Heart left ventricle (tissue), 16 donors: ENCODE measurements at regions not wholly inside any gene's neighbourhood (a gene's known extent, or its start where the extent isn't known, plus 50 kb on each side); places are given as distances from the start of the nearest gene placed in this dataset.

Source experiments
- ATAC-seq, 4 donors: fragments of 200-7000 bp; cut with Tn5 transposase; one replicate each; pipeline ENCODE4 v1.9.1; 2020 to 2022; ENCODE audit warnings: moderate library complexity in 4 of 4, mild to moderate bottlenecking in 3 of 4, moderate number of reproducible peaks in 1 of 4
- DNase-seq, 5 donors: peaks; one replicate each; pipeline ENCODE4 v3.0.0-alpha.2; 2020
- H3K27ac ChIP-seq, 12 donors: fragments of 200-600 bp; sonication (generic) in 4 of 12; one replicate each; pipeline versions ENCODE4 v1.5.0 to v1.8.0; 2016 to 2022; ENCODE audit warnings: mild to moderate bottlenecking in 2 of 12
- H3K27me3 ChIP-seq, 9 donors: fragments of 200-600 bp; sonication (generic) in 2 of 9; one replicate each; pipeline versions ENCODE4 v1.5.1 to v1.8.0; 2016 to 2022; ENCODE audit warnings: mild to moderate bottlenecking in 3 of 9
- H3K36me3 ChIP-seq, 9 donors: fragments of 200-600 bp; sonication (generic) in 2 of 9; one replicate each; pipeline versions ENCODE4 v1.5.0 to v1.8.0; 2018 to 2022; ENCODE audit warnings: mild to moderate bottlenecking in 2 of 9
- H3K4me1 ChIP-seq, 12 donors: fragments of 200-600 bp; sonication (generic) in 4 of 12; one replicate each; pipeline versions ENCODE4 v1.5.0 to v1.8.0; 2016 to 2022; ENCODE audit warnings: mild to moderate bottlenecking in 3 of 12
- H3K4me3 ChIP-seq, 12 donors: fragments of 200-600 bp; sonication (generic) in 4 of 12; one replicate each; pipeline versions ENCODE4 v1.5.0 to v1.8.0; 2017 to 2022; ENCODE audit warnings: mild to moderate bottlenecking in 9 of 12, moderate library complexity in 4 of 12
- H3K9me3 ChIP-seq, 12 donors: fragments of 200-600 bp; sonication (generic) in 4 of 12; one replicate each; pipeline versions ENCODE4 v1.5.0 to v1.8.0; 2016 to 2022; ENCODE audit warnings: mild to moderate bottlenecking in 1 of 12
- CTCF ChIP-seq, 12 donors: fragments of 200-600 bp; sonication (generic) in 4 of 12; IDR thresholded peaks; one replicate each; pipeline versions ENCODE4 v1.5.0 to v1.8.0; 2018 to 2022; ENCODE audit warnings: antibody characterized with exemption in 12 of 12, mild to moderate bottlenecking in 5 of 12
- POLR2A ChIP-seq, 2 donors: fragments of 450-650 bp; IDR thresholded peaks; one replicate each; pipeline ENCODE4 v1.6.1; 2017; ENCODE audit warnings: antibody characterized with exemption in 2 of 2, mild to moderate bottlenecking in 2 of 2, moderate library complexity in 2 of 2
- WGBS, 4 donors: extraction: QIAGEN DNeasy Blood & Tissue Kit in 2 of 4; methylation state at CpG; one replicate each; pipeline versions ENCODE4 v1.1.5 to v1.1.7; 2013 to 2018; 5-methylcytosine and 5-hydroxymethylcytosine counted together
- intact Hi-C, 10 donors: fragments of 100-400 bp; cut with DNase I; formaldehyde crosslinking; loops; one replicate each; pipeline versions ENCODE4 v1.11.1 to v1.14.2; 2022
- donor health status: ischemic (EF 13 %, LVEDD 7.1; RV severe dilation, severe dysfunction).
- donor health status: healthy with polysubstance abuse.
- donor health status: DM: no; HTN: yes; CAD: no.
- donor health status: DM: no; HTN: no; CAD: no.
- donor health status: ischemic (EF 25% LVEDD 6.9; RV normal size, moderate dysfunction).
- donor health status: ischemic (EF 25% LVEDD 5.7; RV mildly dilated, moderate dysfunction).
- donor health status: healthy.
- donor health status: DM: yes; HTN: yes; CAD: no.
- donor health status: ischemic (EF 35%, LVEDD 5.7; RV mildly dilated, moderate dysfunction).
- donor health status: nonischemic (EF 11% LVEDD 7.7; RV severe dilation, severe dysfunction).
- donor health status: DM: yes; HTN: yes; CAD: no.
- donor health status: PGD.
- donor health status: ischemic (EF 29% LVEDD 5.4; RV normal size, mild dysfunction).
- donor health status: nonischemic (EF 23%, LVEDD 6.1; RV moderate dilation, normal function).

- TF ChIP-seq POLR2A (IDR thresholded peaks at IDR 0.05) (no peak), CTCF (IDR thresholded peaks at IDR 0.05) (no peak)
- Histone ChIP-seq H3K27ac (no peak overlapping the region), H3K4me1 (peaks cover 0 to 3% (median 0%) of the 10 kb centered on the region in 12 donors), H3K36me3 (no peaks in the 10 kb centered on the region), H3K9me3 (no peaks in the 10 kb centered on the region), H3K27me3 (no peaks in the 10 kb centered on the region), H3K4me3 (no peak overlapping the region)
- intact Hi-C loops, result loop anchor here in 2 of 10 donors (10.0 kb wide), 1 partner anchor 607 kb away; no protein-coding TSS in a partner anchor
- ATAC-seq (no peak), DNase-seq (no peak)
- 80 to 84% (median 82%) methylated on average over 3 of the region's 3 CpGs for WGBS, 4 donors
Measured at GRCh38 chr4:53801373-53801772, 210.1 kb upstream of the LNX1 start.

- H3K4me1 ChIP-seq, result peaks cover 0 to 3% (median 0%) of the 10 kb centered on the region in 12 donors
- no peaks in the 10 kb centered on the region for H3K27me3 ChIP-seq
- H3K9me3 ChIP-seq, result no peaks in the 10 kb centered on the region
- 87 to 91% (median 89%) methylated on average over 3 of the region's 3 CpGs for WGBS, 4 donors
- TF ChIP-seq CTCF (IDR thresholded peaks at IDR 0.05) (no peak), POLR2A (IDR thresholded peaks at IDR 0.05) (no peak)
- H3K36me3 ChIP-seq, result no peaks in the 10 kb centered on the region
- intact Hi-C loops, result loop anchor here in 2 of 10 donors (10.0 kb wide), 1 partner anchor 606 kb away; no protein-coding TSS in a partner anchor
- H3K4me3 ChIP-seq, result no peak overlapping the region
- DNase-seq (no peak), ATAC-seq (no peak)
- no peak overlapping the region for H3K27ac ChIP-seq
Measured at GRCh38 chr4:53800741-53801140, 209.5 kb upstream of the LNX1 start.

GRCh38 chr4:53793096-53793495 is 201.8 kb upstream of the LNX1 start:
- H3K27ac ChIP-seq, result no peak overlapping the region
- no peak for TF ChIP-seq CTCF (IDR thresholded peaks at IDR 0.05)
- no peak for TF ChIP-seq POLR2A (IDR thresholded peaks at IDR 0.05)
- no peaks in the 10 kb centered on the region for H3K4me1 ChIP-seq
- intact Hi-C loops, result no loop called here
- H3K4me3 ChIP-seq, result no peak overlapping the region
- peaks cover 0 to 3% (median 0%) of the 10 kb centered on the region in 9 donors for H3K27me3 ChIP-seq
- H3K36me3 ChIP-seq, result no peaks in the 10 kb centered on the region
- H3K9me3 ChIP-seq, result no peaks in the 10 kb centered on the region
- no peak for DNase-seq
- no peak for ATAC-seq
- 84 to 93% (median 86%) methylated on average over 4 of the region's 4 CpGs for WGBS, 4 donors

- intact Hi-C loops, result no loop called here
- DNase-seq, result no peak
- Histone ChIP-seq H3K36me3 (no peaks in the 10 kb centered on the region), H3K4me3 (no peak overlapping the region), H3K4me1 (peaks cover 0 to 6% (median 0%) of the 10 kb centered on the region in 12 donors), H3K27ac (no peak overlapping the region), H3K9me3 (no peaks in the 10 kb centered on the region), H3K27me3 (peaks cover 0 to 3% (median 0%) of the 10 kb centered on the region in 9 donors)
- TF ChIP-seq CTCF (IDR thresholded peaks at IDR 0.05) (no peak), POLR2A (IDR thresholded peaks at IDR 0.05) (no peak)
- no peak for ATAC-seq
Measured at GRCh38 chr4:53790286-53790685, 199.0 kb upstream of the LNX1 start.
